Renal pelvis (tissue), 1 donor: ENCODE measurements at regions not wholly inside any gene's neighbourhood (a gene's known extent, or its start where the extent isn't known, plus 50 kb on each side); places are given as distances from the start of the nearest gene placed in this dataset.
A peak's percentile ranks its signal among the peaks of the same experiment; 100 is the strongest.

Experiments
- DNase-seq: peaks from one replicate; pipeline ENCODE4 v3.0.0-alpha.2; 2013

- no peak for DNase-seq
Observed at GRCh38 chr6:165082636-165083035, 226.8 kb downstream of the C6orf118 start.

DNA sequence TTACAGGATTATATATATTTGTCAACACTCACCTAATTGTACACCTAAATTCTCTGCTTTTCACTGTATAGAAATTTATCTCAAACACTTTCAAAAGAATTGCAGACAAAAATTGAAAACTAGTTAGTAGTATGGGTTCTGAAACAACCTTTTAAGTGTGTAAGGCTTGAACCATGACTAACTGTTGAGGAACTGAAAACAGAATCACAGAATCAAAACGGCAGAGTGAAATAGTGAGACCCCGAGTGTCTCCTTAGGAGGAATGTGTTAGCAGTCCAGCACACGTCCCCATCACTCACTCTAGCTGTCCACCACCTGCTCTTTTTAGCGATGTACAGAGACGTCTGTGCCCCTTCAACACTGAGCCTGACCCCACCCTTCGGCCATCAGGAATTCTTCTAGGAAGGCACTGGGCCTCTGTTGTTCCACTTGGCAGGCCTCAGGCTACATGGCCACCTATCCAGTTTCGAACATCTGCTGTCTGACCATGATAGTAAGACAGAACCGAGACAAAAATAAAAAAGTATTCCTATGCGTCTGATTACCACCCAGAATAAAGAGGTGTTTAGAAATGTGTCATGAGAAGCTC, 227.4 kb downstream of the C6orf118 start:
- no peak for DNase-seq

GRCh38 chr6:165077876-165078275, 231.5 kb downstream of the C6orf118 start:
- no peak for DNase-seq

DNA sequence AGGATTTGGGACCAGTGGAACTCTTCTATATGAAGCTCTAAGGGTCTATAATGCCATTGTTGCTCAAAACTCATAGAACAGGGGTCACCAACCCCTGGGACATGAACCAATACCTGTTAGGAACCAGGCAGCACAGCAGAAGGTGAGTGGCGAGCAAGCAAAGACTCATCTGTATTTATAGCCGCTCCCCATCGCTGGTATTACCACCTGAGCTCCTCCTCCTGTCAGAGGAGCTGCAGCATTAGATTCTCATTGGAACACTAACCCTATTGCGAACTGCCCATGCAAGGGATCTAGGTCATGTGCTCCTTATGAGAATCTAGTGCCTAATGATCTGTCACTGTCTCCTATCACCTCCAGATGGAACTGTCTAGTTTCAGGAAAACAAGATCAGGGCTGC, 237.5 kb downstream of the C6orf118 start:
- DNase-seq, result no peak

GRCh38 chr6:165060720-165061119, 248.7 kb downstream of the C6orf118 start:
- DNase-seq, result no peak

- DNase-seq, result no peak
Observed at GRCh38 chr6:165059032-165059431, 250.4 kb downstream of the C6orf118 start.

- no peak for DNase-seq
Observed at GRCh38 chr6:165056292-165056691, 253.1 kb downstream of the C6orf118 start.

GRCh38 chr6:165055231-165055630, 254.2 kb downstream of the C6orf118 start:
- no peak for DNase-seq

- DNase-seq, result no peak
Observed at GRCh38 chr6:165052561-165053480, 256.6 kb downstream of the C6orf118 start.

DNA sequence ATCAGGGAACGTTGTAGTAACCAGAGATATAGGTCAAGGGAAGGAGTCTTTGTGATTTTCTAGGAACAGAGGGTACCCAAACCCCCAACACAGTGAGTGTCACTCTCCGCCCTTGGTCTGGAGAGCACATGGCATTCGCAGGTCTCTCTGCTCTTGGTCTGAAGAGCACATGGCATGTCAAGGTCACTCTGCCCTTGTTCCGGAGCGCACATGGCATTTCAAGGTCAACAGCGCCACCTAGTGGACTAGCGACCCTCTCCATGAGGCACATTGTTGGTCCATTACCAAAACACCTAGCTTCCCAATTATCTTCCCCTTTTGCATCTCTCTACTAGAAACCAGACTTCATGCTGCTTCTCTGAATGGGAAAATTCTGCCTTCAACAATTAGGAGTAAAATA, 260.0 kb downstream of the C6orf118 start:
- peak; percentile 7 for DNase-seq

DNA sequence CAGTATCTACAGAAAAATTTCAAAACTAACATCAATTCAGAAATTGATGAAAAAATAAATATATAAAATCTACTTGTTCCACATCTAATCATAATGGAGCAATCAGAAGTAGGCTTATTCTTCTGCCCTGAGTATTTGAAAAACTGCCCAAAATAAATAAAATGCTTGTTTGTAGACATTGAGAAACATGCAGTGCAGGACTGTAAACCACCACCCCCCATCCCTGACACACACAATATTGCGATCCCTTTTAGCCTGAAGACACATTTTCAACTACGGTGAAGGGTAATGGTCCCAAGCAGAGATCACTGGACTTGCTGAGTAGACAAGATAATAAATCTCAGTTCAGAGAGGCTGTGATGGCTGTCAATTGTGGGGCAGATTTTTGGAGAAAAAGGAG, 261.5 kb downstream of the C6orf118 start:
- DNase-seq, result no peak

- DNase-seq, result no peak
Observed at GRCh38 chr6:165045631-165046030, 263.8 kb downstream of the C6orf118 start.

- no peak for DNase-seq
Observed at GRCh38 chr6:165042912-165043311, 266.5 kb downstream of the C6orf118 start.

DNA sequence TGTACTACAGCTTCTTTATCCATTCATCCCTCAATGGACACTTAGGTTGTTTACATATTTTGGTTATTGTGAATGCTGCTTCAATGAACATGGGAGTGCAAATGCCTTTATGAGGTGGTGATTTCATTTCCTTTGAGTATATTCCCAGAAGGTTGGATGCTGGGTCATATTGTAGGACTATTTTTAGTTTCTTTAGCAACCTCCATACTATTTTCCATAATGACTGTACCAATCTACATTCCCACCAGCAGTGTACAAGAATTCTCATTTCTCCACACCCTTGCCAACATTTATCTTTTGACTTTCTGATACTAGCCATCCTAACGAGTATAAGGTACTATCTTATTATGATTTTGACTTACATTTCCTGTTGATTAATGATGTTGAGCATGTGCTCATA, 269.0 kb downstream of the C6orf118 start:
- DNase-seq, result no peak

- no peak for DNase-seq
Observed at GRCh38 chr6:165034271-165034741, 275.1 kb downstream of the C6orf118 start.

DNA sequence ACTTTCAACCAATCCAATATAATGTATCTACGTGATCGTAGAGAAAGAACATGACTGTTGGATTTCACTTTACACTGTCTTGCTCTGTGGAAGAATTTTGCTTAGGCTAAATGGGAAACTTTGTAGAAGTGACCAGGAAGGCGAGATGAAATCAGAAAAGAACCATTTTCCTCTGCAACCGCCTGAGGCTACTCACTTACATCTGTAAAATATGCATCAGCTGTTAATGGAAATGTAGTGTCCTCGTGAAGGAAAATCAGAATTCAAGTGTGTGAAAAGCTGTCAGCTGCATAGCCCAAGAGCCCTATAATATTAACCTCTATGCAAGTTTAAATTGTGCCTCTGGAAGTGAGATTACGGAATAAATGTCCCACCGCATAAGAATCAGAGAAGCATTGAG, 277.9 kb downstream of the C6orf118 start:
- DNase-seq, result no peak

GRCh38 chr6:165025040-165025439, 284.4 kb downstream of the C6orf118 start:
- no peak for DNase-seq

DNA sequence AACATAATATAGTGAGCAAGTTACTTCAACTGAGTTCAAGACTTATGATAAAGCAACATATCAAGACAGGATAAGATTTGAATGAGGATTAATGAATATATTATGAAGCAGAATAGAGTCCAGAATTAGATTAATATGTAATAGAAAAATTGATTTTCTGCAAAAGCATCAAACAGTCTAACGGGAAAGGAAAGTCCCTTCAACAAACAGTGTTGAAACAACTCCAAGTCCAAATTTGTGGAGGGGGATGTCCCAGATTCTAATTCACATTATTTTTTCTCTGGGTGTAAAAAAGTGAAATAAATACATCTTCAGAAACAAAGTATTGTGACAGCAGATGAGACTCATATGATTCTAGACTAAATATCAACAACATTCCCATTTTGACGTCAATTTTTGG, 289.7 kb downstream of the C6orf118 start:
- DNase-seq, result no peak

DNA sequence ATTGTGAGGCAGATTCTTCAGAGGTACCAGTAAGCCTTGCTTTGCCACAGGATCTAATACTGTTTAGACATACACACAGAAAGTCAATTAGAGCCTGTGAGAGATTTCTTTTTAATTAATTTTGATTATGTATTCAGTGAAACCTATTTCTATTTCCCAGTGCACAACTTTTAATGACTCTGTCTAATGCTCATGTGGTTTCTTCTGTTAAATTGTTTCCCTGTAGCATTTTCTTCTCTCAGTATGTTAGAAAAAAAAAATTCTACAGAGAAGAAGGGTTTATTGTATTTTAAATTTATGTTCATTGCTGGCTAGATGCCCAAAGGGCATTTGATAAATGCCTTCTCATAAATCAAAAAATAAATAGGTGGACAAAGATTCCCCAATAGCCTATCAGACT, 293.7 kb downstream of the C6orf118 start:
- DNase-seq, result no peak

DNA sequence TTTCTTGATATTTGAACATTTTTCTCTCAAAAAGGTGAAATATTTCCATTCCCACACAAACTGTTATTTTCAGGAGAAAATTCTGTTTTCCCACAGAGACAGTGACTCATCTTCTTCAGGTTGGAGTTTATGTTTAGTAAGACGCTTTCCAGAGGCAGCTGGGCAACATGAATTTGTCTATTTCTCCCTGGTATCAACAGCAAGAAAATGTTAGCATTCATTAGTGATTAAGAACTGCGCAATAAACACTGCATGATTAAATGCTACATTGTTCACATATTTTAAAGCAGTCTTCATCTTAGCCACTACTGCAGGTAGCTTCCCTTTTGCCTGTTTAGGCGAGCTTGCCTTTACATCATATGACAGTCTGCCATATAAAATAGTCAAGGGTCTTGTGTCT, 295.7 kb downstream of the C6orf118 start:
- DNase-seq, result no peak

DNA sequence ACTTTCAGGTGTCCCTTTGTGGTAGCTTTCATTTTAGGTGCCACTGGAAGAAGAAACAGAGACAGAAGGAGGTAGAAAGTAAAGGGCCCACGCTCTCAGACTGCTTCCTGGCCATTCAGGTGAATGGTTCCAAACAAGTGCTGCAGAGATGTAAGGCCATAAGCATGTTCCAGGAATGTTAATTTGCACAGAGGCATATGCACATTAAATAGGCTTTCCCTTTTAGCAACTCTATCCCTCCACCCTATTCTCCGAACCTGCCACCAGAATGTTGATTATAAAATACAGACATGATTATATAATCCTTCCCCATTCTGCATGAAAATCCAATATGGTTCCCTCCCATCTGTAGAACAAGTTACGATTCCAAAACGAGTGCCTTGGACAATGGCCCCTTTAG, 297.2 kb downstream of the C6orf118 start:
- DNase-seq, result no peak

GRCh38 chr6:165010556-165011535, 298.6 kb downstream of the C6orf118 start:
- peak; percentile 72 for DNase-seq
